NCI-H82 (cell line): ENCODE measurements at regions not wholly inside any gene's neighbourhood (a gene's known extent, or its start where the extent isn't known, plus 50 kb on each side); places are given as distances from the start of the nearest gene placed in this dataset.

Source experiments
- DNase-seq: peaks from one replicate; lab custom pipeline; 2025; lab: John Stamatoyannopoulos, UW

GRCh38 chr20:17017232-17017631 is 209.6 kb upstream of the PCSK2 start:
- no peak for DNase-seq

- DNase-seq, result no peak
These were observed 205.4 kb upstream of the PCSK2 start for GRCh38 chr20:17021481-17021880.

- DNase-seq, result peak; percentile 90
These were observed 203.8 kb upstream of the PCSK2 start for GRCh38 chr20:17023036-17023435.

GRCh38 chr20:17023806-17024205 is 203.0 kb upstream of the PCSK2 start:
- DNase-seq, result peak; percentile 14

GRCh38 chr20:17024513-17025119 is 202.2 kb upstream of the PCSK2 start:
- no peak for DNase-seq

GRCh38 chr20:17026346-17026745 is 200.5 kb upstream of the PCSK2 start:
- no peak for DNase-seq

GRCh38 chr20:17029698-17030097 is 197.1 kb upstream of the PCSK2 start:
- DNase-seq, result no peak

GRCh38 chr20:17036541-17036940 is 190.3 kb upstream of the PCSK2 start:
- peak; percentile 53 for DNase-seq

- no peak for DNase-seq
These were observed 184.7 kb upstream of the PCSK2 start for GRCh38 chr20:17042122-17042521.

- DNase-seq, result no peak
These were observed 183.5 kb upstream of the PCSK2 start for GRCh38 chr20:17043323-17043722.

GRCh38 chr20:17044891-17045290 is 181.9 kb upstream of the PCSK2 start:
- no peak for DNase-seq

- no peak for DNase-seq
These were observed 167.4 kb upstream of the PCSK2 start for GRCh38 chr20:17059465-17059864.

GRCh38 chr20:17061715-17062114 is 165.1 kb upstream of the PCSK2 start:
- no peak for DNase-seq

- DNase-seq, result no peak
These were observed 164.1 kb upstream of the PCSK2 start for GRCh38 chr20:17062712-17063111.

GRCh38 chr20:17066902-17067301 is 159.9 kb upstream of the PCSK2 start:
- DNase-seq, result no peak

GRCh38 chr20:17068084-17068711 is 158.6 kb upstream of the PCSK2 start:
- no peak for DNase-seq

GRCh38 chr20:17077030-17077429 is 149.8 kb upstream of the PCSK2 start:
- no peak for DNase-seq

GRCh38 chr20:17083738-17084137 is 143.1 kb upstream of the PCSK2 start:
- DNase-seq, result no peak

GRCh38 chr20:17084909-17085308 is 141.9 kb upstream of the PCSK2 start:
- no peak for DNase-seq

GRCh38 chr20:17093782-17094181 is 133.1 kb upstream of the PCSK2 start:
- DNase-seq, result no peak

- no peak for DNase-seq
These were observed 129.2 kb upstream of the PCSK2 start for GRCh38 chr20:17097603-17098002.

- no peak for DNase-seq
These were observed 126.3 kb upstream of the PCSK2 start for GRCh38 chr20:17100506-17100905.

GRCh38 chr20:17107127-17107526 is 119.7 kb upstream of the PCSK2 start:
- no peak for DNase-seq

GRCh38 chr20:17108896-17109295 is 117.9 kb upstream of the PCSK2 start:
- DNase-seq, result no peak
